ENCODE measurements at regions not wholly inside any gene's neighbourhood (a gene's known extent, or its start where the extent isn't known, plus 50 kb on each side); places are given as distances from the start of the nearest gene placed in this dataset.

- TF ChIP-seq POLR2A (IDR thresholded peaks at IDR 0.05; ENCODE audit: low read depth, low read length) = no peak
- no peak for TF ChIP-seq TAF1 (IDR thresholded peaks at IDR 0.05; ENCODE audit: borderline replicate concordance, low read depth, low read length)
Observed at GRCh38 chr4:180528003-180528402, 1715.2 kb upstream of the TENM3 start.
